ENCODE measurements at regions not wholly inside any gene's neighbourhood (a gene's known extent, or its start where the extent isn't known, plus 50 kb on each side); places are given as distances from the start of the nearest gene placed in this dataset.
A peak's percentile ranks its signal among the peaks of the same experiment; 100 is the strongest.
"Not testable (repeated sequence)": the region's sequence is repeated elsewhere in the genome, so short reads cannot be mapped to it uniquely, and the experiment has no call there.

- DNase-seq (ENCODE audit: extremely low read depth, low read depth) = no peak
- TF ChIP-seq CTCF (IDR thresholded peaks at IDR 0.05; ENCODE audit: low read depth, low read length) = no peak
Observed at GRCh38 chr7:16960337-16960965, 78.7 kb upstream of the AGR3 start.

- no peak for DNase-seq (ENCODE audit: extremely low read depth, low read depth)
Observed at GRCh38 chr7:16961641-16962040, 79.9 kb upstream of the AGR3 start.

GRCh38 chr7:16963044-16963443 is 81.3 kb upstream of the AGR3 start:
- DNase-seq (ENCODE audit: extremely low read depth, low read depth) = no peak
- no peak for TF ChIP-seq CTCF (IDR thresholded peaks at IDR 0.05; ENCODE audit: low read depth, low read length)

More at GRCh38 chr7:16961641-16962040, 79.9 kb upstream of the AGR3 start:
- no peak for TF ChIP-seq CTCF (IDR thresholded peaks at IDR 0.05; ENCODE audit: low read depth, low read length)

- not testable (repeated sequence) for DNase-seq (ENCODE audit: extremely low read depth, low read depth)
Observed at GRCh38 chr7:16965697-16966096, 83.9 kb upstream of the AGR3 start.

GRCh38 chr7:16967300-16967811 is 85.6 kb upstream of the AGR3 start:
- no peak for TF ChIP-seq CTCF (IDR thresholded peaks at IDR 0.05; ENCODE audit: low read depth, low read length)
- DNase-seq (ENCODE audit: extremely low read depth, low read depth) = peak; percentile 36

- DNase-seq (ENCODE audit: extremely low read depth, low read depth) = no peak
Observed at GRCh38 chr7:16970732-16971482, 89.1 kb upstream of the AGR3 start.

GRCh38 chr7:16975712-16976111 is 93.9 kb upstream of the AGR3 start:
- DNase-seq (ENCODE audit: extremely low read depth, low read depth) = no peak
- no peak for TF ChIP-seq CTCF (IDR thresholded peaks at IDR 0.05; ENCODE audit: low read depth, low read length)

More at GRCh38 chr7:16970732-16971482, 89.1 kb upstream of the AGR3 start:
- no peak for TF ChIP-seq CTCF (IDR thresholded peaks at IDR 0.05; ENCODE audit: low read depth, low read length)

Data from AG09319 (cell line).